GM21529 (cell line): ENCODE measurements at regions not wholly inside any gene's neighbourhood (a gene's known extent, or its start where the extent isn't known, plus 50 kb on each side); places are given as distances from the start of the nearest gene placed in this dataset.
A peak's percentile ranks its signal among the peaks of the same experiment; 100 is the strongest.

ENCODE experiments used
- ATAC-seq: cut with Tn5 transposase; IDR thresholded peaks from one replicate; pipeline ENCODE4 v1.9.1; 2021; ENCODE audit not compliant: unreplicated experiment

DNA sequence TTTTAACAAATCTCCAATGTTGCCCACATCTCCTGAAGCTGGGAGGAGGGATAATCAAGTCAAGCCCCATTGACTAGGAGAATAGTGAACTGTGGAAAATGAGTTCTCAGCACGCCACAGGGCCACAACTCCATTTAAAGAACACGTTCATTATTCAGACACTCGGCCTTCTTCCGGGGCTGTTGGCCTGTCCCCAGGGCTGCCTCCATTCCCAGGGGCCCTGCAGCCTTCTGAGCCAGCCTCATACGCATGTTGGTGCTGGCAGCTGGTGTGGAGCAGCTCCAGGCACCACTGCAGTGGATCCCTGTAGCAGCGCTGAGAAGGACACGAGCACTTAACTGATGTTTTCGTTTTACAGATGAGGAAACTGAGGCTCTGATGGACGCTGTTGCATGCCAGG is 87.5 kb upstream of the RCN1 start:
- ATAC-seq = no peak

DNA sequence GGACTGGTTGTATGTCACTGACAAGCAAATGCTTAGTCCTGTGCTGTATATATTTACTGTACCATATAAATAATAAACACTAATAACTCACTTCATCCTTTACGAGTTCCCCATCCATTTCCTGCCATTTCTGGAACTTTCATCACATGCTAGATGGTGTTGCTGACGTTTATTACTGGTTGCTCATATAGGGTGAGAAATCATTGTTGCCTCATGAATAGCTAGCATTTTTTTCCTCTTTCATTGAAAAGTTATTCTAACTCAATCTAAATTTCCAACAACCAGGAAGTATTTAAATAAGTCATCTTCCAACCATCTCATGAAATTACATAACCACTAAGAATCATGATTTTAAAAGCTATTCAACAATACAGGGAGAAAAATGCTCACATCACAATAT is 88.6 kb upstream of the RCN1 start:
- ATAC-seq = no peak

DNA sequence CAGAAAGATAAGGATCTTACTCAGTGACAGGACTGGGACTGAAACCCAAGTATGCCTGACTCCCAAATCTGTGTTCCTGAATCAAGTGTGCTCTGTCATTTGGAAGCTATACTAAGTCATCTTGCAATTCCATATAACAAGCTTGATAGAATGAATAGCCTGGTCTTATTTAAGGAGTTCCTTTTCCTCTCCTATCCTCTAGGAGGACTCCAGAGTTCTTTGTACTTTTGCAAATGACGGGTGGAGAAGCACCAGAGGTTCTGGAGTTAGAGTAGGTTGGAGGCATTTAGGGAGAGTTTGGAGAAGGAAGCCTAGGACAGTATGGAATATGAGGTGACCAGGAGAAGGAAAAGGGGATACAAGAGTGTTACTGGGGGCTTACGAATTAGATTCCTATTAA is 92.9 kb upstream of the RCN1 start:
- no peak for ATAC-seq

DNA sequence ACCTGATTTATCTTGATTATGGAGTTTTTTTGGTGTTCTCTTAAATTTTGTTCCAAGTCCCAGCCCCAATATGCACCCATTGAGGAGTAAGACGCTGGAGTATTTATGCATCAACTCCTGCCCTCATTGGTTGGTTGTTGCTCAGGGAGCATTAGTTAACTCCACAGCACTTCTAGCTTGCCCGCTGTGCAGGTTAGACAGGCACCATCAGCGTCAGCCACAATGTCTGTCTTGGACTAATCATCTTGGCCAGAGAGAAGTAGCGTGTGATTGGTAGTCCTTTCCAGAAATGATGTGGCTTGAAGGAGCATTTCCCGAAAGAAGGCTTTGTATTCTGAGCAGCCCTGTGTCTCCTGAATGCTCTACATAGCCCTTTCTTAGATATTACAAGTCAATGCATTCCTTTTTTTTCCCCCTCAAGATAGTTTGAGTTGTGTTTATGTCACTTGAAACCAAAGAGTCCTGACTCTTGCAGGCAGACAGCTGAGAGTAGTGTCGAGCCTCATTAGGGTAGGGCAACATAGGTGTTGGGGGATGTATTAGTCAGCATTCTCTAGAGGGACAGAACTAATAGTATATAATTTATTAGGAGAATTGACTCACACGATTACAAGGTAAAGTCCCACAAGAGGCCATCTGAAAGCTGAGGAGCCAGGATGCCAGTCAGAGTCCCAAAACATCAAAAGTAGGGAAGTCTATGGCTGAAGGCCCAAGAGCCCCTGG is 94.6 kb upstream of the RCN1 start:
- ATAC-seq = no peak

DNA sequence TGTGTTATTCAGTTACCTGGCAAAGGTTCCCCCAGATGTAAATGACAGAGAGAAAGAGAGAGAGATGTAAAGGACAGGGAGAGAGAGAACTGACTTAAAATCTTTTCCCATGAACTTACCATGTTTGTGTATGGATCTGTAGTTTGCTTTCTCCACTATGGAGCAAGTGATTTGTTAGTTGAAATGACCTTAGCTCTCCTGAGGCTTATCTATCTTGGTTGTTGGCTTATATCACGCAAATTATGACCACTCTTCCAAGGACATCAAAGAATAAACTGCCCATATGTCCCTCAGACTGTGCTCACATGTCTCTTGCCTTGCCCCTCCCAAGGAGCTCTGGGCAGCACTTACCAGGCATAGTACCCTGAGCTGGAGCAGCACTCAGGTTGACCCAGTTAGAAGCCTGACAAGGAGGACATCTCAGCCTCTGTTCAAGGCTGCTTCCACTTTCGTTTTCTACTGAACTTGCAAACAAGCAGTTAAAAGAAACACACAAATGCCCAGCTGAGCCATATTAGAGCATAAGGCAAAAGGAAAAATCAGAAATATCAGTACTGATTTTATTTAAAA is 95.3 kb upstream of the RCN1 start:
- peak; percentile 92 for ATAC-seq

DNA sequence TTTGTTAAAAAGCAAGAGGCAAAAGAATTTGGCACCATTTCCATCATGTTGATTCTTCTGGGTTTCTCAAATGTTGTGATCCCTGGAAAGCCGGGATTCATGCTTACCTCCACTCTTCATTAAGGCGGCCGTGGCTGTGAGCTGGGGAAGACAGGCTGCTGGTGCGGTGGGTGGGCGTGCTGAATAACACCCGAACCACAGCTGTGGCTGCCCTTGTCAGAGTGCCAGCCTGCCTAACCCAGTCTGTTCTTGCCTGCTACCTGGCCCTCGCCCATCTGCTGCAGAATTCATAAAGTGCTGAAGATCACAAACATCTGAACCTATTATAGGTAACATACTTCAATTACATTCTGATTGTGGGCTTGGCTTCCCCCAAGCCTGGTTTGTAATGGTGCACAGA is 95.8 kb upstream of the RCN1 start:
- no peak for ATAC-seq

DNA sequence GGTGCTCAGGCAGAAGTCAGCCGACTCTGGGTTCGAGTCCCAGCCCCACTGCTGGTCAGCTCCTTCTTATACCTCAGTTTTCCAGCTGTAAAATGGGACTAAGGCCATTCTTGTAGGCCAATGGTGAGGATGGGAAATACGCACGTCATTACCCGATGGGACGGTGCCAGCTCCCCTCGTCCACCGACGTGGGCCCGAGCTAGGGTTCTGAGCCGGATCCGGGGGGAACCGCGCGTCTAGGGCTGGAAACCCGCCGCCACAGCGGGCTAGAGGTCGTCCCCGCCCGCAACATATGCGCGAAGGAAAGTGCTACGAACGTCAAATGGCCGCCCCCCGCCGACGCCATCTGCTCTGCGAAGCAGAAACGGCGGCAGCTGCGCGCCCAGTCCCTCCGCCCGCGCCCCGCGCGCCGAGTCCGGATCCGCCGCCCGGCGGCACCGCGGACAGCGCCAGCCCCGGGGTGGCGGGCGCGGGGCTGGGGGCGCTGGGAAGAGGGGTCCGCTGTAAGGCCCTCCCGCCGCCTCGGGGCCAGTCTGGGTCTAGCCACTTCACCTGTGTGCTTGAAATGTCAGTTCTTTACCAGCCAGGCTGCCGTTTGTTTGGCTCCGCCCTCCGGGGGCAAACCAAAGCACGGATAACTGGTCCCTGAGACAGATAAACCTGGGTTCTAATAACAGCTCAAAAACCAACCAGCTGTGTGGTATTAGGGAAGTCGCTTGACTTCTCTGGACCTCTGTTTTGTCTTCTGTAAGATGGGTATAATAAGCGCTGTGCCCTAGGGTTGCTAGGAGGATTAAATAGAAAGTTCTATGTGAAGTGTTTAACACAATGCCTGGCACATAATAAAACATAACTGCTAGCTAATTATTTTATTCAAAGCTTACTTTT is 103.5 kb upstream of the RCN1 start:
- ATAC-seq = no peak

DNA sequence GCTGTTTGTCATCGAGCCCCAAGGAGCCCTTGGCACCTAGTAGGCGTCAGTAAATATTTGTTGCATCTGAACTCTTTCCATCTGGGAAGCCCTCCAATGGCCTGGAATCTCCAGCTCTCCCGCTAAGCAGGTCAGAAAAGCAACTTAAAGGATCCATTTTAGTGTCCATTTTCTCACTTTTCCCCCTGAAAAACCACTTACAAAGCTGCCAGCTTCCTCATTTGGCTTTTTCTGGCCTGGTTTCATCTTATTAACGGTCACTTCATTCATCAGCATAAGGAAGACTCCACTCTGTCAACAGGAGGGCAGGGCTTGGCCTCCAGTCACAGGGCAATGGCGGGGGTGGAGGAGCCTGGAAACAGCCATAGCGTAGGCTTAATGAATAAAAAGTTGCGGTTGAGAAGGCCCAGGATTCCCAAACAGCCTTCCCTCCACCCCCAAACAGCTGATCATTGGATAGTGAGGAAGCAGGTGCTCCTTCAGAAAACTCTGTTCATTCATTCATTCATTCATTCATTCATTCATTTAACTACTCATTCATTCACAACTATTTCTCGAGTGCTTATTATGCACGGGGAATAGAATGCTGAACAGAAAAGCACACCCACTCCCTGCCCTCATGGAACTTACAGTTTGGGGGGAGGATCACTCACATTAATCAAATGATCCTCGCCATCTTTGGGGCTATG is 104.5 kb upstream of the RCN1 start:
- ATAC-seq = no peak

DNA sequence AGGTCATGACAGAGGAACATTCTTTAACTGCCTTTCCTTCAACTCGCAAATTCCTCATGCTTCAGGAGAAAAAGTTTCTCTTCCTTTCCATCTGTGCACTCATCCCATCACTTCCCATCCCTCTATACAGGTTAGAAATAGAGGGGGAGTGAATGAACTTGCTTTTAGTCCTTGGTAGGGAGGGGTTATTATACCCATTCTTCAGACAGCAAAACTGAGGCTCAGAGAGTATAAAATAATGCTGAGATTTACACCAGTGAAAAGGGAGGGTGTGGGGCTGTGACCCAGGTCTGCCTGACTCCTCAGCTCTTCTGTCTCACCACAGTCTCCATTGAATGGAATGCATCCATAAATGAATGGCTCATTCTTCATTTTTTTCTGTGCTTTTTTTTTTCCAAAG is 109.4 kb upstream of the RCN1 start:
- ATAC-seq = no peak

DNA sequence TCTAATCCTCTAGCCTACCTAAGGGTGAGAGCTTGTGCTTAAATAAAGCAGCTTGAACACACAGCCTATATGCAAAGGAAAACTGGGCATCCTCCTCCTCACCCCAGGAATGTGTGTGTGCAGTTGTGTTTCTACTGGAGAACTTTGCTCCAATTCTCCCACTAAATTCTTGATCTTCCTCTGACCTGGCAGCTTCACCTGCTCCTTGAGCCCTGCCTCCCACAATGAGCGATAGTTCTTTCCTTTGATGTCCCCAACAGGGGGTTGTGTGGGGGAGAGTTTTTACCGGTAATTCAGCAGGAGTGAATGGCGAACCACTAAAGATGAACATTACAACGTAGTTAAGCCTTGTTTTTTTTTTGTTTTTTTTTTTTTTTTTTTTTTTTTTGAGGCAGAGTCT is 113.5 kb upstream of the RCN1 start:
- no peak for ATAC-seq

DNA sequence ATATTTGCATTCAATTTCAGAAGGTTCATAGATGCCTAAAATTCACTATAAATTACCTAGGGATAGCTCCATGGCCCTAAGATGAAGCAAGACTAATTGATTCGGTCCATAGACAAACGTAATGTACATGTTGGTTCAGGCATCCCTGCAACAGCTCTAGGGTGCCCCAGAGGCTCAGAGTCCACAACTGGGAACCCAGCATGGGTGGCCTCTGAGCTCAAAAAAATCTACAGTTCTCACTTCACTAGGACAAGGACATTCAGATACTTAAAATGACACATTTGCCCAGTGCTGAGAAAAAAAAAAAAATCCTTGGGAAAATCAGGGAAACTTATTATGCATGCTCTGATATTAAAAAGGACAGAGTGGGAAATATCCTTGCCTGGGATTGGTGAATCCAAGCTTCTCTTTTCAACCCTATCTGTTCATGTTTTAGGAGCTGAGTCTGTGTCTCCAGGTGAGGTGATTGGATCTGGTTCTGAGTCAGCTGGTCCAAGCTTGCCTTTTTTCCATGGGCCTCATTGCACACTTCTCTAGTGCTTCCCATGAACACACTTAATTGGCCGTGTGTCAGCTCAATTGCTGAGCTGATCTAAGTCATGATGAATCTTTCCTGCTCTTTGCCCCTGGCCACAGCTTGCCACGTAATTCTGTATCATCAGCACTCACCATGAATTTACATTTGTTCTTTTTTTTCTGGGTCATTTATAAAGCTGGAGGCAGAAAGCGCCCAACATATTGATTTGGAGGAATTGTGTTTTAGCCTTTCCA is 116.3 kb upstream of the RCN1 start:
- no peak for ATAC-seq

DNA sequence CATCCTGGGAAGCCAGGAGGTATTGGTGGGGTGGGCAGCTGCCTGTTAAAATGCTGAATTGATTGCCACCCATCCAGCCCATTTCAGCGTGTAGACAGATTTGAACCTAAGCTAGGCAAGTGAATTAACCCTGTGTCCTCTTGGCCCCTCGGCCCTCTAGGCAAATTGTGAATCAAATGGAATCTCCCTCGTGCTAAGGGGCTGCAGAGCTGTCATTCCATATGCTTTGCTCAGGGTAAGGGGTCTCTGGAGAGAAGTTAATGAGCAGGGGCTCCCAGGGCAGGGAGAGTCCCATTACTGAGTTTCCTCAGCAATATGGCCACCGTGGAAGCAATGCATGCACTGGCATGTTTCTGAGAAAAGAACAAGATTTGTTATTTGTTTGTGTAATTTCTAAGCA is 117.7 kb upstream of the RCN1 start:
- no peak for ATAC-seq

DNA sequence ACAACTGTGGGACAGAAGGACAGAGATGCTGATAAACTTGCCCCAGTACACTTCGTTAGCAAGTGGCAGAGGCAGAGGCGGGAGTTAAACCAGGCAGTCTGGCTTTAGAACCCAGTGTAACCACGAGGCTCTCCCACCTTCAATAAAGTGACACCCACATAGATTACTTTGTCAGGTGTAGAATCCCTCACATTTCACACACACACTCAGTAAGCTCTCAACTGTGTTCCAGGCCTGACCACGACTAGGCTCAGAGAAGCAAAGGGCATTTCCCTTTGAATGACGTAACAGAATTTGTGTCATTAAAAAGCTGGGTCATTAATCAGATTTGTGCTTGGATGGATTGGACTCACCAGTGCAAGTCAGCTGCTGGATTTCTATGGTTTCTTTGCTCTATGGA is 118.3 kb upstream of the RCN1 start:
- no peak for ATAC-seq

DNA sequence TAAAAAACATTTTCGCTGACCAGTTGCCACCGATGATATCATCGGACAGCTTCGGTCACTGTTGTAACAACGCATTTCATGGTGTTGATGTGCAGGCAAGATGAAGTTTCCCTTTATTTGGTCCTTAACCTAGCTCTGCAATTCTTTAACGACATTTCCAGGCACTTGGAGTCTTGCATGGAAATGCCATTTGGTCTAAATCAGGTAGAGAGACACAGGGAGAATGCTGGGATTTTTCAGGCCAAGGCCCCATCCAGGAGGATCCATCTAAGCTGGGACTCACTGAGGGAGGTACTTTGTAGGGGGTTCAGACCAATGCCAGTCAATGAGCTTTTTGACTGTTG is 121.5 kb upstream of the RCN1 start:
- ATAC-seq = no peak

DNA sequence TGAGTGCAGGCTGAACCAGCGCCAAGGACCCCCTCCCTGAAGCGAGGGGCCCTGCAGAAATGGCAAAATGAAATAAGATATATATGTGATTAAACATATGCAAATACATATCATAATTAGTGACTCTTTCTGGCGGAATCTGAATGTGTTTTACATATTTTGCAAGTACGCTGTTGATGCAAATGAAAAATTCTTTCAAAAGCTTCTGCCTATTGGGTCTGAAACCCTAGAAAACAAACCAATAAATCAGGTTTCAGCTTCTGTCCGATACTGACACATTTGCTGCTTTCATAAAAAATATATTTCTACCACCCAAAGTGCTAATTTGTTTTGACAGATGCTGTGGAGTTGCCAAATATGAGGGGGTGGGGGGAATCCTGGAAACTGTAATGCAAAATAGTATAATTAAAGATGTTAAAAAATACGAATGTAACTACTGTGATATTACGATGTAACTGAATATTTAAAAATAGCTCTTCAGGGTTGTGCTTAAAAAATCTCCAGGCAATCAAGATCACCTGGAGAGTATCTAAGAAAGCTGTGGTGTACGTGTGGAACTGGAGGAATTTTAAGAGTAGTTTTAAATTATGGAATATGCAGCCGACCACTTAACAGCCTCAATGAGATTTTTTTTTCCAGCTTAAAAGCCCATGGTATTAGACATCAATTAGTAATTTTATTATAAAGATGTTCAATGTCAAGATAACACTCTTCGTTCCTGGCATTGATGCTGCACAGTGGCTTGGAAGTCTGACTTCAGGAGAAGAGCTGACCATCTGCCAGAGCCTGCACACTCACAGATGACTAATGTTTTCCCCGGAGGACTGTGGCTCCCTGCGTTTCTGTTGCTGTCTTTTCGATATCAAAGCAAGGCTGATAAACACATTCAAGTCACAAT is 122.2 kb upstream of the RCN1 start:
- ATAC-seq = no peak

DNA sequence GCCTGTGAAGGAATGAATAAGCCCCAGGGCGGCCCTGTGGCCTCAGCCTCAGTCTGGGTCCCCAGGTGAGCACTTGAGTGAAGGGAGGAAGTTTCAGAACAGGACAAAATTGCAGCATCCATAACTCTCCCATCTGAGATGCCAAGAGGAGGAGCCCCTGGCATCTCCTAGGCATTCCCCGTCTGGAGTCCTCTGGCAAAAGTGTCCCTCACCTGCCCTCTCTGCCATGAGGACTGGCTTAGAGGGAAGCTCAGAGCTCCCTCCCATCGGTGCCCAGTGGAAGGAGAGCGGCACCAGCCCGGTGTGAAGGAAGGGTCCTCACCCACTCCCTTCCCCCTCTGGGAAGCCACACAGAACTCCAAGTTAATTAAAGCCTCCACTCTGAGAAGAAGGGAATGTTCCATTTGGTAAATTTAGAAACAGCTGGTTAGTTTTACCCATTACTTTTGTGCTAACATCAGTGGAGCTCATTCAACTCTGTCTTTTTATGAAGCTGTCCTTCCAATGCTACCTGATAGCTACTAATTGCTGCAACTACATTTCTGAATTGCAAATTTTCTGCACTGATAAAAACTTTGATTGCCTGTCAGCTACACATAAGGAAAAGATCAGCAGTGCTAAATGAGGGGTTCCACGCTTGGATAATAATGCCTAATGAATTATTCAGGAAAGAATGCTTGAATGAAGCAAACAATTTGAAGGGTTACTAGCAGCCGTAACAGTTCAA is 123.3 kb upstream of the RCN1 start:
- ATAC-seq = no peak

DNA sequence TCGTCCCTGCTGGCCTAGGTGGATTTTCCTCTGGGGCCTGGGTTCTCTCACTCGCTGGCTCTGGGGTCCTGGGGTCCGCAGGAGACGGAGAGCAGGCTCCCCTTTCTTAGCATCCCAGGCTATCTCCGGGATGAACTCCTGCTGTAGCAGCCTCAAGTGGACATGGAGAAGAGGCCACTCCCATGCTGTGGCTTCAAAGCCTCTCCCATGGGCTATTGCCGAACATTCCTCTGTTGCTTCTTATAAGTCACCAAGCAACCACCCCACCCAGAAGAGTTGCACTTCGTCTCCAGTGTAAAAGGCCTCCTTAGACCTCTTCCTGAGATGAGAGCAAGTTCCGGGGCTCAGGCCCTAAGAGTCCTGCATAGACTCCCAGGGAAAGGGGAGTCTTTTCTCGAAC is 124.0 kb upstream of the RCN1 start:
- no peak for ATAC-seq

DNA sequence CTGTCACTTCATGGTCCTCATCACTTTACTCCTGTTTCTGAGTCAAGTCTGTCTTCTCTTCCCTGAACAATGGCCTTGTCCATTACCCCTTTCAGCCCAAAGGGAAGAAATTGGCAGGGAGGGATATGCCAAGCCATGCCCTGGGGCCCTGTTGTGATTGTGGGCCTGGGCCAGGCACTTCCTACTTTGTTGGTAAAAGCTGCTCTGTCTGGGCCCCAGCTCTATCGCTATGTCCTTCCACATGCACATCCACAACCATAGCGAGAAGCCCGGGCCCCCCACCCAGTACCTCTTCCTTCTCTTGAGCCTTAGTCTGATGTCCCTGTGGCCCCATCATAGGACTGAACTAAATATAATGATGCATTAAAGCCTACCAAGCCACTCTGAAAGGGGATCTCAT is 126.7 kb upstream of the RCN1 start:
- ATAC-seq = no peak

DNA sequence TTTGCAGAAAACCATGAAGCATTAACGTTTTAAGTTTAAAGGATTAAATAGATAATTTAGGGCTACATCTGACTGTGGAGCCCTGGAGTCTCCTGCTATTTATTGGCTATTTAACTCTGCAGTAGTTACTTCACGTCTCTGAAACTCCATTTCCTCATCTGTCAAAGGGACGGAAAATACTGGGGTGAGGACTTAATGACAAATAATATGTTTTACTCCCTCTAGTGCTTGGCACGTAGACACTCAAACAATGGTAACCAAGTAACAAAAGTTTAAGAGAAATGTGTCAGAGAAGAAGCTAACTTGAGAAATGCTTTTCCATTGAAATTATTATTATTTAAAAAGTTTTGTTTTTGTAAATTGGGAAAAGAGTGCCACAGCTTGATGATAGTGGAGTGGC is 130.7 kb upstream of the RCN1 start:
- ATAC-seq = no peak
